ENCODE measurements at regions not wholly inside any gene's neighbourhood (a gene's known extent, or its start where the extent isn't known, plus 50 kb on each side); places are given as distances from the start of the nearest gene placed in this dataset.

GRCh38 chr1:168963601-168964000 is 142.9 kb upstream of the ATP1B1 start:
- Histone ChIP-seq H3K36me3 (ENCODE audit: insufficient read depth, low read length) (no peaks in the 10 kb centered on the region), H3K4me3 (ENCODE audit: low read depth, low read length) (no peak overlapping the region), H3K27ac (ENCODE audit: low read depth, low read length) (no peak overlapping the region), H3K4me1 (ENCODE audit: control insufficient read depth, insufficient read depth, low read length, unreplicated experiment) (no peaks in the 10 kb centered on the region), H3K79me2 (ENCODE audit: control insufficient read depth, insufficient read depth, low read length, unreplicated experiment) (no peaks in the 10 kb centered on the region), H3K27me3 (ENCODE audit: insufficient read depth, low read length) (no peaks in the 10 kb centered on the region), H2AFZ (ENCODE audit: low read length, unreplicated experiment) (no peak overlapping the region)

GRCh38 chr1:168964478-168964877 is 142.0 kb upstream of the ATP1B1 start:
- Histone ChIP-seq H3K4me1 (ENCODE audit: control insufficient read depth, insufficient read depth, low read length, unreplicated experiment) (no peaks in the 10 kb centered on the region), H3K4me3 (ENCODE audit: low read depth, low read length) (no peak overlapping the region), H3K36me3 (ENCODE audit: insufficient read depth, low read length) (no peaks in the 10 kb centered on the region), H3K27ac (ENCODE audit: low read depth, low read length) (no peak overlapping the region), H2AFZ (ENCODE audit: low read length, unreplicated experiment) (no peak overlapping the region), H3K79me2 (ENCODE audit: control insufficient read depth, insufficient read depth, low read length, unreplicated experiment) (no peaks in the 10 kb centered on the region), H3K27me3 (ENCODE audit: insufficient read depth, low read length) (no peaks in the 10 kb centered on the region)

- H3K79me2 ChIP-seq (ENCODE audit: control insufficient read depth, insufficient read depth, low read length, unreplicated experiment): no peaks in the 10 kb centered on the region
- no peaks in the 10 kb centered on the region for H3K4me1 ChIP-seq (ENCODE audit: control insufficient read depth, insufficient read depth, low read length, unreplicated experiment)
- H3K4me3 ChIP-seq (ENCODE audit: low read depth, low read length): no peak overlapping the region
- H3K27me3 ChIP-seq (ENCODE audit: insufficient read depth, low read length): no peaks in the 10 kb centered on the region
- no peak overlapping the region for H3K27ac ChIP-seq (ENCODE audit: low read depth, low read length)
- H3K36me3 ChIP-seq (ENCODE audit: insufficient read depth, low read length): no peaks in the 10 kb centered on the region
- H2AFZ ChIP-seq (ENCODE audit: low read length, unreplicated experiment): no peak overlapping the region
Measured at GRCh38 chr1:168966217-168966616, 140.3 kb upstream of the ATP1B1 start.

DNA sequence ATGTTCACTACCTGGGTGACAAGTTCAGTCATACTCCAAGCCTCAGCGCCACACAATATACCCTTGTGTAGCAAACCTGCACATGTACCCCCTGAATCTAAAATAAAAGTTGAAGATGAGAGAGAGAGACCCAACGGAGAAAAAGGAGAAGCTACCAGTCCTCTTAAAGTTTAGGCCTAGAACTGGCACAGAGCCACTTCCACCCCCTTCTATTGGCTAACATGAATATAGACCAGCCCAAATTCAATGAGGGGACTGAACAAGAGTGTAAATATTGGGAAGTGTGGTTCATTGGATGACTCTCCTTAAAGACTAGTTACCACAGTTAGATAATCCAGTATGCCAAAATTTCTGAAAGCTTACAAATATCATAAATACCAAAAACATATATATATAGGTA is 139.9 kb upstream of the ATP1B1 start:
- Histone ChIP-seq H3K4me1 (ENCODE audit: control insufficient read depth, insufficient read depth, low read length, unreplicated experiment) (no peaks in the 10 kb centered on the region), H3K36me3 (ENCODE audit: insufficient read depth, low read length) (no peaks in the 10 kb centered on the region), H3K4me3 (ENCODE audit: low read depth, low read length) (no peak overlapping the region), H2AFZ (ENCODE audit: low read length, unreplicated experiment) (no peak overlapping the region), H3K27me3 (ENCODE audit: insufficient read depth, low read length) (no peaks in the 10 kb centered on the region), H3K27ac (ENCODE audit: low read depth, low read length) (no peak overlapping the region), H3K79me2 (ENCODE audit: control insufficient read depth, insufficient read depth, low read length, unreplicated experiment) (no peaks in the 10 kb centered on the region)

DNA sequence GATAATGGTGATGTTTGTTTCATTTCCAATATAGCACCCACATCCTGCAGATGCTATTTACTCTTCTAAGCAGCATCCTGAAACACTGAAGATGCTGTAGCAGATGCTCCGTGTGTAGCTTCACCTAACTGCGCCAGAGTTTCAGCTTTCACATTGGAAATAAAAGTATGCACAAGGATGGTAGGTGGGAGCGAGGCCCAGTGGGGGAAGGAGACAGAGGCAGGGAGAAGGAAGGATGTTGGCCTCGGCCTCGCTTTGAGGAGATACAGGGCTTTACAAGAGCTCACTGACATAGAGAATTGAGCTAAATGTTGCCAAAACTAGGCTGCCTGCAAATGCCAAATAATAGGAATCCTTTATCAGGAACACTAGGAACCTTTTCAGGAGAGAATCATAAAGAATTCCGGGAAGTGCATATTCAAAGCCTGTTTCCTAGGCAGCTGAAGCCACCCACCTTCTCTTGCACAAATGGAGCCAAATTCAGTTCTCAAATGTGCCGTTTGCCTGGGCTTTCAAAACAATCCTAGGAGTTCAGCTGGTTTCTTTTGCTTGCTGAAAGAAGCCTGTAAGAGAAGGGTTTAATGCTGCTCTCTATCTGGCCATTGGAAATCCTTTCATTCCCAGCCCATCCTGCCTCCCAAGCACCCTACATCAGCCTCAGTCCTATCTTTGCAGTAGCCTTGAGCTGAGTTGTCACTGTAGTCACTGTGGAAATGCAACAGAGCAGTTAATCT is 135.4 kb upstream of the ATP1B1 start:
- no peak overlapping the region for H2AFZ ChIP-seq (ENCODE audit: low read length, unreplicated experiment)
- no peaks in the 10 kb centered on the region for H3K36me3 ChIP-seq (ENCODE audit: insufficient read depth, low read length)
- H3K27ac ChIP-seq (ENCODE audit: low read depth, low read length): no peak overlapping the region
- no peaks in the 10 kb centered on the region for H3K79me2 ChIP-seq (ENCODE audit: control insufficient read depth, insufficient read depth, low read length, unreplicated experiment)
- no peaks in the 10 kb centered on the region for H3K27me3 ChIP-seq (ENCODE audit: insufficient read depth, low read length)
- H3K4me3 ChIP-seq (ENCODE audit: low read depth, low read length): no peak overlapping the region
- no peaks in the 10 kb centered on the region for H3K4me1 ChIP-seq (ENCODE audit: control insufficient read depth, insufficient read depth, low read length, unreplicated experiment)

GRCh38 chr1:168972225-168972624 is 134.3 kb upstream of the ATP1B1 start:
- Histone ChIP-seq H3K4me3 (ENCODE audit: low read depth, low read length) (no peak overlapping the region), H3K4me1 (ENCODE audit: control insufficient read depth, insufficient read depth, low read length, unreplicated experiment) (no peaks in the 10 kb centered on the region), H2AFZ (ENCODE audit: low read length, unreplicated experiment) (no peak overlapping the region), H3K27me3 (ENCODE audit: insufficient read depth, low read length) (no peaks in the 10 kb centered on the region), H3K79me2 (ENCODE audit: control insufficient read depth, insufficient read depth, low read length, unreplicated experiment) (no peaks in the 10 kb centered on the region), H3K36me3 (ENCODE audit: insufficient read depth, low read length) (no peaks in the 10 kb centered on the region), H3K27ac (ENCODE audit: low read depth, low read length) (no peak overlapping the region)

DNA sequence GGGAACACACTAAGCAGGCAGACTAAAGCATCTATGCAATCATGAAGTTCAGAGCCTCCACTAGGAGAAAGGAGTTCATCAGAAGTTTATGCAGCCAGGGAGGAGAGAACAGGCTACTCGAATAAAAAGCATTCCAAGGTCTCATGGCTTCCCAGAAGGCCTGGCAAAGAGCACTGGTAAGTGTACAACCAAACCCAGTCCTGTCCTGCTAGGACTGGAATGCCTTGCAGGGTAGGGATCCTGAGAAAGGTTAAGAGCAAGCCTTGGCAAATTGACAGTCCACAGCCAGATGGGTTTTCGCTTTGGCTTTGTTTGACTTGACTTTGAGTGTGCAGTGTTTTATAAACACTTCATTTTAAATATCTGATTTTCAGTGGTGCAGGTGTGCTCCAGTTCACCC is 133.6 kb upstream of the ATP1B1 start:
- H2AFZ ChIP-seq (ENCODE audit: low read length, unreplicated experiment): no peak overlapping the region
- H3K79me2 ChIP-seq (ENCODE audit: control insufficient read depth, insufficient read depth, low read length, unreplicated experiment): no peaks in the 10 kb centered on the region
- no peak overlapping the region for H3K27ac ChIP-seq (ENCODE audit: low read depth, low read length)
- no peak overlapping the region for H3K4me3 ChIP-seq (ENCODE audit: low read depth, low read length)
- H3K36me3 ChIP-seq (ENCODE audit: insufficient read depth, low read length): no peaks in the 10 kb centered on the region
- H3K27me3 ChIP-seq (ENCODE audit: insufficient read depth, low read length): no peaks in the 10 kb centered on the region
- H3K4me1 ChIP-seq (ENCODE audit: control insufficient read depth, insufficient read depth, low read length, unreplicated experiment): no peaks in the 10 kb centered on the region

DNA sequence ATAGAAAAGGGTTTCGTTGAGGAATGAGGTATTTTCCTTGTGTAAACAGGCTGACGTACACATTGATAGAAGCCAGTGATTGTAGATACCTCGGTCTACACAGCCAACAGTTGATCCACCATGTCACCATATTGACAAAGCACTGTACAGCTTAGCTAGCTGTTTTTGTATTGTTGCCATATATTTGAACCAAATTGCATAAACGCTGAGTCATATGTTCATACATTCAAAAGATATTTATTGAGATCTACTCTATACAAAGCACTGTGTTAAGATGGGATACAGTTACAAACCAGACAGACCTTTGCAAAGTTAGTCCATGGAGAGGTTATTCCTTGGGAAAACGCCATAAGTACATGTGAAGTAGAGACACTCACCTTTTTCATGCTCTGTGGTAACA is 132.4 kb upstream of the ATP1B1 start:
- no peak overlapping the region for H3K27ac ChIP-seq (ENCODE audit: low read depth, low read length)
- H3K79me2 ChIP-seq (ENCODE audit: control insufficient read depth, insufficient read depth, low read length, unreplicated experiment): no peaks in the 10 kb centered on the region
- H3K27me3 ChIP-seq (ENCODE audit: insufficient read depth, low read length): no peaks in the 10 kb centered on the region
- H3K36me3 ChIP-seq (ENCODE audit: insufficient read depth, low read length): no peaks in the 10 kb centered on the region
- H3K4me3 ChIP-seq (ENCODE audit: low read depth, low read length): no peak overlapping the region
- H2AFZ ChIP-seq (ENCODE audit: low read length, unreplicated experiment): no peak overlapping the region
- H3K4me1 ChIP-seq (ENCODE audit: control insufficient read depth, insufficient read depth, low read length, unreplicated experiment): no peaks in the 10 kb centered on the region

DNA sequence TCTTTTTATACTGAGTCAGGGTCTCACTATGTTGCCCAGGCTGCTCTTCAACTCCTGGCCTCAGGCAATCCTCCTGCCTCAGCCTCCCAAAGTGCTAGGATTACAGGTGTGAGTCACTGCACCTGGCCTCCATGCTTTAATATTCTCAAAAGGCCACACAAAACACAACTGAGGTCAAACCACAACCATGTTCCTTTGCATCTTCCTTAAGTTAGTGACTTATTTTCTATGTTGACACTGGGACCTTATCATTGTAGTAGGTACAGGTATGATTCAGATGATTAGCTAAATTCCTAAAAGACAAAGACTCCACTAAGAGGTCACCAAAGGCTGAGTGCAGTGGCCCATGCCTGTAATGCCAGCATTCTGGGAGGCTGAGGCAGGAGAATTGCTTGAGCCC is 131.9 kb upstream of the ATP1B1 start:
- no peak overlapping the region for H3K4me3 ChIP-seq (ENCODE audit: low read depth, low read length)
- H3K27me3 ChIP-seq (ENCODE audit: insufficient read depth, low read length): no peaks in the 10 kb centered on the region
- no peak overlapping the region for H3K27ac ChIP-seq (ENCODE audit: low read depth, low read length)
- no peak overlapping the region for H2AFZ ChIP-seq (ENCODE audit: low read length, unreplicated experiment)
- no peaks in the 10 kb centered on the region for H3K36me3 ChIP-seq (ENCODE audit: insufficient read depth, low read length)
- H3K4me1 ChIP-seq (ENCODE audit: control insufficient read depth, insufficient read depth, low read length, unreplicated experiment): no peaks in the 10 kb centered on the region
- no peaks in the 10 kb centered on the region for H3K79me2 ChIP-seq (ENCODE audit: control insufficient read depth, insufficient read depth, low read length, unreplicated experiment)

DNA sequence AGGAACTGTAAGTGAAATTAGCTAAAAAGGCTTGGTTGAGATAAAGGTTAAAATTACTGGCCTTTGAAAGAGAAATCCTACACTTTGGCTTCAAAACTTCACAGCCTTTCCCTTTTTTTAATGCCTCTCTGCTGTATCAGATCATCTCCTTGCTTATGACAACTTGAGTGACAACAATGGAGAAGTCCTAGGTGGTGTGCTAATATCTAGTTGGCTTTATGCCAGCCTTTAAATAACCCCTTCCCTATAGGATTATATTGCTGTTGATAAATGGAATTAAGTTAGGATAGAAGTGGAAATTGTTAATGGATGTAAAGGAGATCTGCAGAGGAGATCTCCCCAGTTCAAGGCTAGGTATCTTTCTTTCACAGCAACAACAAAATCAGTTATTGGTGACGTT is 130.2 kb upstream of the ATP1B1 start:
- Histone ChIP-seq H3K4me1 (ENCODE audit: control insufficient read depth, insufficient read depth, low read length, unreplicated experiment) (no peaks in the 10 kb centered on the region), H3K79me2 (ENCODE audit: control insufficient read depth, insufficient read depth, low read length, unreplicated experiment) (no peaks in the 10 kb centered on the region), H3K27ac (ENCODE audit: low read depth, low read length) (no peak overlapping the region), H3K27me3 (ENCODE audit: insufficient read depth, low read length) (no peaks in the 10 kb centered on the region), H2AFZ (ENCODE audit: low read length, unreplicated experiment) (no peak overlapping the region), H3K36me3 (ENCODE audit: insufficient read depth, low read length) (no peaks in the 10 kb centered on the region), H3K4me3 (ENCODE audit: low read depth, low read length) (no peak overlapping the region)

- Histone ChIP-seq H3K27me3 (ENCODE audit: insufficient read depth, low read length) (no peaks in the 10 kb centered on the region), H2AFZ (ENCODE audit: low read length, unreplicated experiment) (no peak overlapping the region), H3K36me3 (ENCODE audit: insufficient read depth, low read length) (no peaks in the 10 kb centered on the region), H3K4me1 (ENCODE audit: control insufficient read depth, insufficient read depth, low read length, unreplicated experiment) (no peaks in the 10 kb centered on the region), H3K79me2 (ENCODE audit: control insufficient read depth, insufficient read depth, low read length, unreplicated experiment) (no peaks in the 10 kb centered on the region), H3K27ac (ENCODE audit: low read depth, low read length) (no peak overlapping the region), H3K4me3 (ENCODE audit: low read depth, low read length) (no peak overlapping the region)
Measured at GRCh38 chr1:168977618-168978017, 128.9 kb upstream of the ATP1B1 start.
